ENCODE measurements at regions not wholly inside any gene's neighbourhood (a gene's known extent, or its start where the extent isn't known, plus 50 kb on each side); places are given as distances from the start of the nearest gene placed in this dataset.

DNA sequence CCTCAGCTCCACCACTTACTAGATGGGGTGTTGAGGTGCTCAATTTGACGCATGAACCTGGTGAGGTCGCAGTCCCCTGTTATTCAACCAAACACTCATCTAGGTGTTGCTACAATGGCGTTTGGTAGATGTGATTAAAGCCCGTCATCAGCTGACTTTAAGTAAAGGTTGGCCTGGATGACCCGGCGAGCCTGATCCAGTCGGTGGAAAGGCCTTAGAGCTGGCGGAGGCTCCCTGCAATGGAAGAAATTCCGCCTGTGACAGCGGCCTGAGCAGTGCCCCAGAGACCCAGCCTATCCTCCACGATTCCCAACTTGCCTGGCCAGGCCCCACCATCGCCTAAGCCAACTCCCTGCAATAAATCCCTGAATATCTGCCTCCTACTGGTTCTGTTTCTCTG, 171.4 kb downstream of the BMP7 start:
- Histone ChIP-seq H3K27ac (no peak overlapping the region), H3K4me3 (no peak overlapping the region), H3K4me1 (peaks cover 0 to 6% (median under 1%) of the 10 kb centered on the region in 4 donors), H3K27me3 (no peaks in the 10 kb centered on the region), H3K36me3 (no peaks in the 10 kb centered on the region), H3K9me3 (no peaks in the 10 kb centered on the region)
- in situ Hi-C loops (cut with MboI; ENCODE audit: low pct_ligation_motif_present in 1 of 4, low pct_unique_long_range_greater_than_20kb in 1 of 4, low sequenced_read_pairs in 3 of 4) (loop anchor here in 2 of 4 donors (25.0 kb wide), 2 partner anchors 392 to 1117 kb away; no protein-coding TSS in a partner anchor), intact Hi-C loops (cut with DNase I; ENCODE audit: low total_unique reads) (no loop called here)
- no peak for DNase-seq
- TF ChIP-seq, protein P1, sequence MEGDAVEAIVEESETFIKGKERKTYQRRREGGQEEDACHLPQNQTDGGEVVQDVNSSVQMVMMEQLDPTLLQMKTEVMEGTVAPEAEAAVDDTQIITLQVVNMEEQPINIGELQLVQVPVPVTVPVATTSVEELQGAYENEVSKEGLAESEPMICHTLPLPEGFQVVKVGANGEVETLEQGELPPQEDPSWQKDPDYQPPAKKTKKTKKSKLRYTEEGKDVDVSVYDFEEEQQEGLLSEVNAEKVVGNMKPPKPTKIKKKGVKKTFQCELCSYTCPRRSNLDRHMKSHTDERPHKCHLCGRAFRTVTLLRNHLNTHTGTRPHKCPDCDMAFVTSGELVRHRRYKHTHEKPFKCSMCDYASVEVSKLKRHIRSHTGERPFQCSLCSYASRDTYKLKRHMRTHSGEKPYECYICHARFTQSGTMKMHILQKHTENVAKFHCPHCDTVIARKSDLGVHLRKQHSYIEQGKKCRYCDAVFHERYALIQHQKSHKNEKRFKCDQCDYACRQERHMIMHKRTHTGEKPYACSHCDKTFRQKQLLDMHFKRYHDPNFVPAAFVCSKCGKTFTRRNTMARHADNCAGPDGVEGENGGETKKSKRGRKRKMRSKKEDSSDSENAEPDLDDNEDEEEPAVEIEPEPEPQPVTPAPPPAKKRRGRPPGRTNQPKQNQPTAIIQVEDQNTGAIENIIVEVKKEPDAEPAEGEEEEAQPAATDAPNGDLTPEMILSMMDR (IDR thresholded peaks at IDR 0.05) = no peak
- TF ChIP-seq EP300 (IDR thresholded peaks at IDR 0.05; ENCODE audit: low read depth) (no peak), POLR2AphosphoS5 (IDR thresholded peaks at IDR 0.05) (no peak), POLR2A (IDR thresholded peaks at IDR 0.05) (no peak)
- WGBS, 2 donors (ENCODE audit: low coverage in 1 of 2) = 80 to 86% methylated on average over 1 to 12 of the region's 12 CpGs

DNA sequence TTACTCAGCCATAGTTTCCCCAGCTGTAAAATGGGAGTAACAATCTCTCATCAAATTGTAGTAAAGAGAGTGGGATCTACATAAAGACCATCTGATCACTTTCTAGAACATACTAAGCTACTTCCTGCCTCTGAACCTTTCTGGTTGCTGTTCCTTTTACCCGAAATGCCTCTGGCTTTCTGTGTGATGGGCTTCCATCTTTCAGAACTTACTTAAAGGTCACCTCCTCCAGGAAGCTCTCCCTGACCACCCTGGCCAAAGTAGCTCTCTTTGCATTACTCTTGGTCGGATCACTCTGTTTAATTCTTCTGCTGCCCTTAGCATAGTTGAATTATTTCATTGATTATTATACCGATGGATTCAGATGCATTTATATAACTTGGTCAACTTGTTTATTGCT, 171.0 kb downstream of the BMP7 start:
- 92 to 100% methylated on average over 1 to 3 of the region's 3 CpGs for WGBS, 2 donors (ENCODE audit: low coverage in 1 of 2)
- Histone ChIP-seq H3K4me3 (no peak overlapping the region), H3K27ac (no peak overlapping the region), H3K36me3 (no peaks in the 10 kb centered on the region), H3K4me1 (peaks cover 0 to 6% (median 0%) of the 10 kb centered on the region in 4 donors), H3K27me3 (no peaks in the 10 kb centered on the region), H3K9me3 (no peaks in the 10 kb centered on the region)
- in situ Hi-C loops (cut with MboI; ENCODE audit: low pct_ligation_motif_present in 1 of 4, low pct_unique_long_range_greater_than_20kb in 1 of 4, low sequenced_read_pairs in 3 of 4) = loop anchor here in 2 of 4 donors (25.0 kb wide), 2 partner anchors 392 to 1117 kb away; no protein-coding TSS in a partner anchor
- DNase-seq = no peak
- TF ChIP-seq EP300 (IDR thresholded peaks at IDR 0.05; ENCODE audit: low read depth) = no peak
- no peak for TF ChIP-seq POLR2AphosphoS5 (IDR thresholded peaks at IDR 0.05)
- no peak for TF ChIP-seq POLR2A (IDR thresholded peaks at IDR 0.05)
- TF ChIP-seq, protein P1 (IDR thresholded peaks at IDR 0.05) = no peak
- intact Hi-C loops (cut with DNase I; ENCODE audit: low total_unique reads) = no loop called here

DNA sequence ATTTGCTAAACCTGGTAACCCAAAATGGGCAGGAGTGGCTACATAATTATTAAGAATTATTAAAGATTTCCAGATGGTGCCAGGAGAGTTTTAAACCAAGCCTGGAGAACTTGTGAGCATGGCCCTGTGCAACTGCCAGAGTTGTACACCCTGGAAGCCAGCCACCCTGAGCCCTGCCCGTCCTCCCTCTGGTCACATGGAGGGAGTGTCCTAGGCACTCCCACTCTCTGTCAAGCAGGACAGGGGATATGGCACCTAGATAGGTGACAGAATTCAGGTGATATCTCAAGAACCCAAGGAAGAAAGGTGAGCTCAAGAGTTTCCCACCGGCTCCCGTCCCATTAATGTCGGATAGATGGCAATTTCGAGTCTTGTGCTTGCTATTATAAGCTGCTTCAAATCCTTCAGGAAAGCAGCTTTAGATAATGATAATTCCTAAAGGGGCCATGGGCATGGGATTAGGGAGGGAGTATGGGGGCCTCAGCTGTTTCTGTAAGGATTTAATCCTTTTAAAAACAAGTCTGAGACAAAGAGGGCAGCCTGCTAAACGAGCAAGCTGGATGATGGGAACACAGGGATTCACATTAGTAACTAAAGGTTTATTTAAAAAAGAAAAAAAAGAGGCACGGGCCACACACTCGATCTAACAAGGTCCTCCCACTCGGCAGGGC, 169.1 kb downstream of the BMP7 start:
- WGBS, 2 donors (ENCODE audit: low coverage in 1 of 2) = 9 to 60% methylated on average over 4 to 9 of the region's 9 CpGs
- Histone ChIP-seq H3K27ac (no peak overlapping the region), H3K9me3 (no peaks in the 10 kb centered on the region), H3K36me3 (no peaks in the 10 kb centered on the region), H3K27me3 (no peaks in the 10 kb centered on the region), H3K4me1 (no peaks in the 10 kb centered on the region), H3K4me3 (no peak overlapping the region)
- intact Hi-C loops (cut with DNase I; ENCODE audit: low total_unique reads) (no loop called here), in situ Hi-C loops (cut with MboI; ENCODE audit: low pct_ligation_motif_present in 1 of 4, low pct_unique_long_range_greater_than_20kb in 1 of 4, low sequenced_read_pairs in 3 of 4) (loop anchor here in 2 of 4 donors (25.0 kb wide), 2 partner anchors 390 to 1115 kb away; no protein-coding TSS in a partner anchor)
- TF ChIP-seq, protein P1 (IDR thresholded peaks at IDR 0.05) = no peak
- TF ChIP-seq POLR2A (IDR thresholded peaks at IDR 0.05) (no peak), POLR2AphosphoS5 (IDR thresholded peaks at IDR 0.05) (no peak), EP300 (IDR thresholded peaks at IDR 0.05; ENCODE audit: low read depth) (no peak)
- DNase-seq = no peak

DNA sequence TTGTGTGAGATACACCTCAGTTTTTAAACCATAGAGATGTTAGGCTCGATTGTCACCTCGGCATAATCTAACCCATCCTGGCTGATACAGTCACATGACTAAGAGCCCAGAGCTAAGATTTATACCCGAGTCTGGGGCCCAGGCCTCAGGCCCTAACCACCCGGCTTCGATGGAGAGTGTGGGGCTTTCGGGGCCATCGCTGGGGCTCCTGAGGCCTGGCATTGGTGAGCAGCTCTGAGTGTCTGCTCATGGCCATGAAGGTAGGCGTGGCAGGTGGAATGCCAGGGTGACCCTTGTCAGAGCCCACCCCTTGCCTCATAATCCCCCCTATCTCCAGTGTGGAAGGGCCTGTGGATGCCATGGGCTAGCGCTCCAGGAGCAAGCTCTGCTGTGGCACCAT, 164.3 kb downstream of the BMP7 start:
- DNase-seq = no peak
- Histone ChIP-seq H3K27ac (no peak overlapping the region), H3K36me3 (no peaks in the 10 kb centered on the region), H3K9me3 (no peaks in the 10 kb centered on the region), H3K4me3 (no peak overlapping the region), H3K4me1 (no peaks in the 10 kb centered on the region), H3K27me3 (no peaks in the 10 kb centered on the region)
- intact Hi-C loops (cut with DNase I; ENCODE audit: low total_unique reads) = no loop called here
- WGBS, 2 donors (ENCODE audit: low coverage in 1 of 2) = 80% methylated on average over 9 of the region's 9 CpGs; no CpG with 5 or more reads in 1 of the 2 donors
- in situ Hi-C loops (cut with MboI; ENCODE audit: low pct_ligation_motif_present in 1 of 4, low pct_unique_long_range_greater_than_20kb in 1 of 4, low sequenced_read_pairs in 3 of 4) = no loop called here
- TF ChIP-seq EP300 (IDR thresholded peaks at IDR 0.05; ENCODE audit: low read depth) (no peak), POLR2AphosphoS5 (IDR thresholded peaks at IDR 0.05) (no peak)
